A172 (cell line): ENCODE measurements at regions not wholly inside any gene's neighbourhood (a gene's known extent, or its start where the extent isn't known, plus 50 kb on each side); places are given as distances from the start of the nearest gene placed in this dataset.

Experiments used
- DNase-seq: peaks from one replicate; pipeline ENCODE4 v3.0.0-alpha.2; 2015; ENCODE audit warnings: low spot score

DNA sequence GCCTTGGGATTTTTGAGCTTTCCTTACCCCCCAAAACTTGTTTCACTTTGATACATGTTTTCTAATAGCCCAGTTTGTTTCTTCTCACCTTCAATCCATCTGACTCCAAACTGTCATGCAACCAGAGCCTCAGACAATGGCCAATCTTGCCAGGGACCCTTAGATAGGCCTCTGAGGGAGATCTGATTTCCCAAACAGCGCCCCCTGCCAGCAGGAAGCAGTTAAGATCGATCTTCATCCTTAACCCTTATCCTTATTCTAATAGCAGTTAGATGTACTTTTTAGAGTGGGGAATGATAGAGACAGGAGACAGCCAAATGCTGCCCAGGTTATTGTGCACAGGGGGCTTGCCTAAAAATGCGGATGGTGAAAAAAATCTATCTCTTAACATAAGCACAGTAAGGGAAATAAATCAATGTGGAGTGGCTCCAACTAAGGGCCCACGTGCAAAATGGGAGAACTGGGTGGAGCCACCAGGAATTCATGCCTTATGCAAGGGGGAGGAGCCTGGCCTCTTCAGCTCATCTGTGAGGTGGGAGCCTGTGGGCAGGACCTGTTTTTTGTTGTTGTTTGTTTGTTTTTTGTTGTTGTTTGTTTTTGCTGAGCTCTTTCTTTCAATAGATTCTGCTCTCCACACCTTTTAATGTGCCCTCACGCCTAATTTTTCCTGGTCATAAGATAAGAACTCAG, 833.6 kb upstream of the AGA start:
- no peak for DNase-seq

- DNase-seq: no peak
Measured at GRCh38 chr4:178280362-178280761, 838.1 kb upstream of the AGA start.

- no peak for DNase-seq
Measured at GRCh38 chr4:178288462-178288861, 846.2 kb upstream of the AGA start.

DNA sequence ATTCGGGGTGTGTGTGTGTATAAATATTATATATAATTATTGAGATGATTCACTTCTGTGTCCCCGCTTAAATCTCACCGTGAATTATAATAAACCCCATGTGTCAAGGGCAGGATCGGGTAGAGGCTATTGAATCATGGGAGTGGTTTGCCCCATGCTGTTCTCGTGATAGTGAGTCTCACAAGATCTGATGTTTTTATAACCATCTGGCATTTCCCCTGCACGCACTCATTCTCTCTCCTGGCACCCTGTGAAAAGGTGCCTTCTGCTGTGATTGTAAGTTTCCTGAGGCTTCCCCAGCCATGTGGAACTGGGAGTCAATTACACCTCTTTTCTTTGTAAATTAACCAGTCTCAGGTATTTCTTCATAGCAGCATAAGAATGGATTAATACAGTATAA, 851.4 kb upstream of the AGA start:
- DNase-seq: peak; percentile 31

DNA sequence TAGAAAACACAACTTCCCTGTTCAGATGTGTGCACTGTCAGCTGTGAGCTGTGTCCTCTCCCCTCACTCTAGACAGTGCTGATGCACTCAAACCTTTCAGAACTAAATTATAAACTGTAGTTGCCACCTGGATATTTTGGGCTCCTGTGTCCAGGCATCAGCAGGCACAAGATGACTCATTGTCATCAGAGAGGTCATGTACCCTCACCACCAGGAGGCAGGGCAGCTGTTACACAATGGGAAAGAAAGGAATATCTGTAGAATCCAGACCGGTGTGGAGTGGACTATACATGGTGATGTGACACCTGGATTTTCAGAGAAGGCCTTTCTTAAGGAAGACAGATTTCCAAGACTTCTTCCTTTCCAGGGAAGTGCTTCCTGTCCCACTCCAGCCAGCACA, 854.4 kb upstream of the AGA start:
- peak; percentile 13 for DNase-seq

GRCh38 chr4:178306565-178306964, 864.3 kb upstream of the AGA start:
- no peak for DNase-seq

- no peak for DNase-seq
Measured at GRCh38 chr4:178309890-178310289, 867.7 kb upstream of the AGA start.

GRCh38 chr4:178311997-178312396, 869.8 kb upstream of the AGA start:
- no peak for DNase-seq

- DNase-seq: no peak
Measured at GRCh38 chr4:178314287-178314686, 872.0 kb upstream of the AGA start.

DNA sequence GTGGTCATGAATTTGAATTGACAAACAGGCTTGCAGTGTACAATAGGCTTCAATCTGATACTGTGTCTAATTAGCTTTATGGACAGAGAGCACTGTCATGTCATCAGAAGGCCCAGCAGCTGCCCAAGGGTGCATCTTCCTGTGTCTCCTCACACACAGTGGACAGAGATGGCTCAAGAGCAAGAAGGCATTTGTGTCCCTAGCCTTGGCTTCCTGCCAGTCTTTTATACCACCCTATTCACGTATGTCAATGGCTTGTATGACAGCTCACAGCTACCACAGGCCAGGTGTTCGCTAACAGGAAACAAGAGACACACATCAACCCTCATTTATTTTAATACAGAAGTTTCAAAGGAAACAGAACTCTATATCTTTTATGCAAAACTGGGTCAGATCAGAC, 874.0 kb upstream of the AGA start:
- no peak for DNase-seq

DNA sequence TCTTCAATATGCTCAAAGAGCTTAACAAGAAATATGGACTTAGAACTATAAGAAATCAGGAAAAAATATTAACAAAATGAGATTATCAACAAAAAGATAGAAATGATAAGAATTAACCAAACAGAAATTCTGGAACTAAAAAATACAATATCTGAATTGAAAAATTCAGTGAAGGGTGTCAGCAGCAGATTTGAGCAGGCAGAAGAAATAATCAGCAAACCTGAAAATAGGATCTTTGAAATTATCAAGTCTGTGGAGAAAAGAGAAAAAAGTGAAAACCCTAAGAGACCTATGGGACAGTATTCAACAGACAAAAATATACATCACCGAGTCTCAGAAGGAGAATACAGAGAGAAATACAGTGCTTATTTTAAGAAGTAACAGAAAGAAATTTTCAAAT, 877.8 kb upstream of the AGA start:
- DNase-seq: no peak

DNA sequence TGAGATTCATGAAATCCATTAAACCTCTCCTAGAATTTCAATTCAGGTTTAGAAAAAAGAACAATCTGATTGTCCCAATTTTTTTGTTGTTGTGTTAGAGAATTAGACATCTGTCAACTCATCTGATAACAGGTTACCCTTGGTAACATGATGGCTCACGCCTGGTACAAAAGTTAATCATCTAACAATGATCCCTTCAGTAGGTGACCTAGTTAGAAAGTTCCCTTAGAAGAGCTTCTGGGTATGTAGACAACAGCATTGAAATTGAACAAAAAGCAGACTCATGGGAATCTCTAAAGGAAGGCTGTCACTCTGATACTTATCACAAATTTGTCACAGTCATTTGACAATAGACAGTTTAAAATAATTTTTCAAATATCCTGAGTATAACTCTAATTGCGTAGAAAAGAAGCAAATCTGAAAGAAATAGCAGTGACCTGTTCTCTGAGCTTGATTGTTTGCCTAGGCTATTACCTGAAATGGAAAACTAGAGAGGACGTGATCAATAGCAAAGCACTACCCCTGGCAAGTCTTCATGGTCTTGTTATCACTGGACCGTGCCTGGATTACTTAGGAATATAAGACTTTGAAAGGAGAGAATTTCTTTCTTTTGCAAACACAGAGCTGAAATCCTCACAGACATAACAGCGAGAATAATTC, 880.4 kb upstream of the AGA start:
- no peak for DNase-seq

- no peak for DNase-seq
Measured at GRCh38 chr4:178329226-178329872, 887.1 kb upstream of the AGA start.

DNA sequence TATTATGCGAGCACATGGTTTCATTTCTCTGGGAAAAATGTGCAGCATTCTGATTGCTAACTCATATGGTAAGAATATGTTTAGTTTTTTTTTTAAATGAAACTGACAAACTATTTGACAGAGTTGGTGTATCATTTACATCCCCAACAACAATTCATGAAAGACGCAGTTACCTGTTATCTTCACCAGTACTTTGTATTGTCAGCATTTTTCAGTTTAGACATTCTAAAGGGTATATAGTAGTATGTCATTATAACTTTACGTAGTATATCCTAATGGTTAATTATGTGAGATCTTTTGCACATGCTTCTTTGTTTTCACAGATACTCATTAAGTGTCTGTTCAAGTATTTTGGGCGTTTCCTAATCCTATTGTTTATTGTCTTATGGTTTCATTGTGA, 891.1 kb upstream of the AGA start:
- no peak for DNase-seq

- DNase-seq: no peak
Measured at GRCh38 chr4:178339769-178340168, 897.5 kb upstream of the AGA start.

GRCh38 chr4:178340468-178340867, 898.2 kb upstream of the AGA start:
- no peak for DNase-seq

DNA sequence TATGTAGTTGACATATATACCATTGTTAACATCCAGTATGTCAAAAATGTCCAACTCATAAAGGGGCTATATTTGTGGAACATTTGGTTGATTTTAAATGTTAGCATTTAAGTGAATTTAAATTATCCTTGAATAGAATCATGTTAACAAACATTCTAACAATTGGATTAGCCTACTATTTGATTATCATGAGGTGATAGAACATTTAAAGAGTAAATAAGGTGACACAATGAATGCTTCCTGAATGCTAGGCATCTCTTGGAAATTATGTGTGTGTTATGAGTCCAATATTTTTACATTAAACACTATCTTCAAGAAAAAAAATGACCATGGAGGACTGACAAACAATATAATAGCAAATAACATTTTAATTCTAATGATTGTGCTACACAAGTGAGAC, 901.9 kb upstream of the AGA start:
- no peak for DNase-seq

- no peak for DNase-seq
Measured at GRCh38 chr4:178347111-178347510, 904.9 kb upstream of the AGA start.

DNA sequence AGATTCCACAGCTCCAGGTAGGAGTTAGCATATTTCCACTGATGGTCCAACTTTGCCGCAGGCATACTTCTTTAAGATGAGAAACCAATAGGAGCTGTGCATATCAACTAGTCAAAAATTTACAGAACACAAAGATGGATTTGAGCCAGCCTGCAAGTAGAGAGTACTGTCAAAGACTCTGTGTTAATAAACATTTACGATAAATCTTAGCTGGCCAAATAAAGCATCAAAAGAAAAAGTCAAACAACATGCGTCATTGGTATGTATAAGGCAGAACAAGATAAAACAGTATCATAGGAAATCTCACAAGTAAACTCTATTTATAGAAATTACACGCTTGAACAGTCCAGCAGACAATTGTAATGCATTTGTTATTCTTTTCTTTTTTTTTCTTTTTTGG, 907.4 kb upstream of the AGA start:
- no peak for DNase-seq

DNA sequence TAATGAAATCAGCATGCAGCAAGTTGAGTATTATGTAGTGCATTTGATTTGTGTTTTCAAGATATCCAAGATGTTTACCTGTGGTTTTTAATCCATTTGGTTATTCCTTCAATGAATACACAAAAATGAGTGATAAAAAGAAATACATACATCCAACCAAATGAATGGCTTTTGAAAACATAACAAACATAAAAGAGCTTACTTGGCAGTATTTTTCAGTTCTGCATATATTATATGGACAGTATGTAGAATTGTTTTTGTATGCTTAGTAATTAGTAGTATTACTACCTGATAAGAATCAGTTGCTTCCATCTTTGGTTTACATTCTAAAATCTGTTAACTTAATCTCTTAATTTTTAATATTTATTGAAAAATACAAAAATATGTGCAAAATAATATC, 908.9 kb upstream of the AGA start:
- DNase-seq: no peak

GRCh38 chr4:178356725-178357124, 914.5 kb upstream of the AGA start:
- no peak for DNase-seq

DNA sequence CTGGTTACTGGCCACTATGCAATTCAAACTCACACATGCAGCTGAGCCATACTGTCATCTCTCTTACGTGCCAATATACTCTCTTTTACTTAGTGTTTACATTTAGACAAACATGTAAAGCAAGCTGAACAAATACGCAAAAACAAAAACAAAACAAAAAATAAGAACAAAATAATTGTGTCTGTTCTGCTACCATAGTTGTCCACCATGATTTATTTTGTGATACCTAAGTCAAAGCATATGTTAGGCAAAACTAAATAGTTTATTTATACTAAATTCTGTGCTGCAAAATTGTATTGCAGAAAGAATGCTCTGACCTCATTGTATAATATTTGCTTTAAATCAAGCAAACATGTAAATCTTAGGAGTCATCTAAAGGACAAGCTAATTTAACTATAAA, 943.2 kb upstream of the AGA start:
- DNase-seq: no peak

GRCh38 chr4:178387756-178388155, 945.5 kb upstream of the AGA start:
- DNase-seq: no peak
